H9 (cell line): ENCODE measurements at regions not wholly inside any gene's neighbourhood (a gene's known extent, or its start where the extent isn't known, plus 50 kb on each side); places are given as distances from the start of the nearest gene placed in this dataset.

Experiments used
- DNase-seq: peaks from one replicate; pipeline ENCODE4 v3.0.0-alpha.2; 2017
- H2AFZ ChIP-seq: one replicate; pipeline ENCODE4 v1.6.1; 2013; ENCODE audit warnings: mild to moderate bottlenecking, low read length, control low read depth, moderate library complexity
- H2AK5ac ChIP-seq: 2 replicates; pipeline ENCODE4 v1.6.1; 2013; ENCODE audit warnings: low read length, control low read depth, mixed read lengths; ENCODE audit not compliant: insufficient read length
- H2BK120ac ChIP-seq: one replicate; pipeline ENCODE4 v1.6.1; 2013; ENCODE audit warnings: low read depth, mild to moderate bottlenecking, low read length, control low read depth, inconsistent platforms; ENCODE audit not compliant: poor library complexity, severe bottlenecking
- H2BK12ac ChIP-seq: 2 replicates; pipeline ENCODE4 v1.6.1; 2013; ENCODE audit warnings: low read length, control low read depth, mixed read lengths, low read depth; ENCODE audit not compliant: insufficient read length
- H2BK15ac ChIP-seq: 2 replicates; pipeline ENCODE4 v1.6.1; 2013; ENCODE audit warnings: low read depth, low read length, control low read depth
- H2BK20ac ChIP-seq: one replicate; pipeline ENCODE4 v1.6.1; 2013; ENCODE audit warnings: low read depth, mild to moderate bottlenecking, low read length, control low read depth, inconsistent platforms; ENCODE audit not compliant: poor library complexity, severe bottlenecking
- H2BK5ac ChIP-seq: 2 replicates; pipeline ENCODE4 v1.6.1; 2013; ENCODE audit warnings: low read length, control low read depth, mixed read lengths; ENCODE audit not compliant: insufficient read length
- H3K14ac ChIP-seq: 2 replicates; pipeline ENCODE4 v1.6.1; 2013; ENCODE audit warnings: low read length, control low read depth; ENCODE audit not compliant: insufficient read depth
- H3K18ac ChIP-seq: 2 replicates; pipeline ENCODE4 v1.6.1; 2013; ENCODE audit warnings: low read depth, mild to moderate bottlenecking, mixed read lengths, low read length, control low read depth; ENCODE audit not compliant: insufficient read length
- H3K23ac ChIP-seq: 2 replicates; pipeline ENCODE4 v1.6.1; 2013; ENCODE audit warnings: low read length, control low read depth, mixed read lengths, low read depth; ENCODE audit not compliant: insufficient read length
- H3K23me2 ChIP-seq: 2 replicates; pipeline ENCODE4 v1.6.1; 2013; ENCODE audit warnings: low read depth, mild to moderate bottlenecking, mixed read lengths, low read length, control low read depth; ENCODE audit not compliant: insufficient read length, poor library complexity, severe bottlenecking
- H3K27ac ChIP-seq: 2 replicates; pipeline ENCODE4 v1.5.1; 2013; ENCODE audit warnings: low read length, control low read depth, mixed read lengths, low read depth; ENCODE audit not compliant: insufficient read length
- H3K27me3 ChIP-seq: 2 replicates; pipeline ENCODE4 v1.6.1; 2013; ENCODE audit warnings: low read length, control low read depth, inconsistent platforms; ENCODE audit not compliant: insufficient read depth
- H3K4ac ChIP-seq: 2 replicates; pipeline ENCODE4 v1.6.1; 2013; ENCODE audit warnings: low read depth, mild to moderate bottlenecking, control low read depth, inconsistent platforms, low read length, moderate library complexity
- H3K4me1 ChIP-seq: 2 replicates; pipeline ENCODE4 v1.6.1; 2013; ENCODE audit warnings: low read length, control low read depth, inconsistent platforms; ENCODE audit not compliant: insufficient read depth
- H3K4me2 ChIP-seq: 2 replicates; pipeline ENCODE4 v1.6.1; 2013; ENCODE audit warnings: low read length, control low read depth, mixed read lengths; ENCODE audit not compliant: insufficient read length, insufficient read depth
- H3K56ac ChIP-seq: 2 replicates; pipeline ENCODE4 v1.6.1; 2013; ENCODE audit warnings: low read depth, mild to moderate bottlenecking, mixed read lengths, low read length, control low read depth; ENCODE audit not compliant: insufficient read length
- H3K79me1 ChIP-seq: 2 replicates; pipeline ENCODE4 v1.6.1; 2013; ENCODE audit warnings: low read depth, mild to moderate bottlenecking, moderate library complexity, low read length, control low read depth, inconsistent platforms; ENCODE audit not compliant: insufficient read depth, poor library complexity, severe bottlenecking
- H3K79me2 ChIP-seq: 2 replicates; pipeline ENCODE4 v1.6.1; 2013; ENCODE audit warnings: low read length, control low read depth, inconsistent platforms; ENCODE audit not compliant: insufficient read depth
- H3K9ac ChIP-seq: 2 replicates; pipeline ENCODE4 v1.6.1; 2013; ENCODE audit warnings: low read length, control low read depth, mixed read lengths; ENCODE audit not compliant: insufficient read length; ENCODE audit errors: extremely low read depth
- H3K9me3 ChIP-seq: one replicate; pipeline ENCODE4 v1.6.1; 2013; ENCODE audit warnings: low read depth, low read length, inconsistent platforms; ENCODE audit not compliant: control insufficient read depth
- H3T11ph ChIP-seq: one replicate; pipeline ENCODE4 v1.6.1; 2013; ENCODE audit warnings: mild to moderate bottlenecking, low read length, control low read depth, inconsistent platforms
- H4K20me1 ChIP-seq: one replicate; pipeline ENCODE4 v1.6.1; 2013; ENCODE audit not compliant: control insufficient read depth, insufficient read length, insufficient read depth
- H4K5ac ChIP-seq: 2 replicates; pipeline ENCODE4 v1.6.1; 2013; ENCODE audit warnings: low read depth, mild to moderate bottlenecking, mixed read lengths, low read length, control low read depth; ENCODE audit not compliant: insufficient read length
- H4K8ac ChIP-seq: replicated peaks from 2 replicates; pipeline ENCODE4 v1.6.1; 2013; ENCODE audit warnings: low read length, control low read depth, mixed read lengths, low read depth; ENCODE audit not compliant: insufficient read length
- H4K91ac ChIP-seq: 2 replicates; pipeline ENCODE4 v1.6.1; 2013; ENCODE audit warnings: low read depth, mild to moderate bottlenecking, moderate library complexity, mixed read lengths, low read length, control low read depth; ENCODE audit not compliant: insufficient read length
- H3K27ac Mint-ChIP-seq, 3 experiments: 2 replicates in 2 of 3; 3 replicates in 1 of 3; pipeline ENCODE4 v1.8.0; 2020 to 2021; ENCODE audit warnings: mixed read lengths in 3 of 3, mild to moderate bottlenecking in 1 of 3, moderate library complexity in 1 of 3
- H3K27me3 Mint-ChIP-seq: 2 replicates; pipeline ENCODE4 v1.8.0; 2021; ENCODE audit warnings: low read depth, mild to moderate bottlenecking, moderate library complexity, mixed read lengths
- H3K36me3 Mint-ChIP-seq, 3 experiments: 2 replicates in 2 of 3; 3 replicates in 1 of 3; pipeline ENCODE4 v1.8.0; 2020 to 2021; ENCODE audit warnings: low read depth in 3 of 3, mixed read lengths in 3 of 3; ENCODE audit not compliant: insufficient read depth in 1 of 3
- H3K4me1 Mint-ChIP-seq, 2 experiments: 2 replicates each; pipeline ENCODE4 v1.8.0; 2020; ENCODE audit warnings: mixed read lengths in 2 of 2
- H3K4me3 Mint-ChIP-seq, 2 experiments: 2 replicates in 1 of 2; 3 replicates in 1 of 2; pipeline ENCODE4 v1.8.0; 2020 to 2021; ENCODE audit warnings: mild to moderate bottlenecking in 2 of 2, mixed read lengths in 2 of 2, moderate library complexity in 1 of 2
- H3K9me3 Mint-ChIP-seq, 2 experiments: 2 replicates in 1 of 2; 3 replicates in 1 of 2; pipeline ENCODE4 v1.8.0; 2020; ENCODE audit warnings: mild to moderate bottlenecking in 2 of 2, mixed read lengths in 2 of 2, moderate library complexity in 1 of 2
- WGBS: extraction: QIAGEN DNeasy Blood & Tissue Kit; methylation state at CpG from one replicate; pipeline ENCODE4 v1.1.7; 2013; ENCODE audit warnings: missing lambda C conversion rate, low lambda C conversion rate, mixed read lengths; ENCODE audit not compliant: insufficient read length; ENCODE audit errors: extremely low coverage; 5-methylcytosine and 5-hydroxymethylcytosine counted together
- TF ChIP-seq, protein P1 (sequence below): fragments of 200-600 bp; sonication (generic); conservative IDR thresholded peaks from 3 replicates; pipeline ENCODE4 v1.8.0; 2021; ENCODE audit warnings: antibody characterized with exemption, mild to moderate bottlenecking

DNA sequence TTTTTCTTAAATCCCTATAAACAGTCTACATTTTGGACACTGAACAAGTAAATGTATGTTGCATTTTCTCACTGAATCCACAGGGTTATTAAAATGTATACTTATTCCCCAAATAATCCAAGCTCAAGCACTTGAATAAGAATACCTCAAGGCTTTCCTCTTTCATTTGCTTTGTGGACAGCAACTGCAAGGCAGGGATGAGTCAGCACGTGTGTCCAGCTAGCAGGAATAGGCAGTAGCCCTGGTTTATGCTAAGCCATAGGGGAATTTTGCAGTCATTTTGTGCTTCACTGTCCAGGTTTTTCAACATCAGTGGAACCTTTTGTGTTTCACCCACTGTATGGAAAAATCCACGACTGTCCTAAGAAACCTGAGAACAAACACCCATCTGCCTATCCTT is 96.7 kb upstream of the KCNMB2 start:
- Mint-ChIP-seq H3K27me3 (no peaks in the 10 kb centered on the region), H3K9me3 (no peaks in the 10 kb centered on the region), H3K4me1 (peaks cover 8 to 15% of the 10 kb centered on the region in 2 experiments; a peak in 2 of 4 replicates), H3K27ac (no peak overlapping the region), H3K36me3 (no peaks in the 10 kb centered on the region), H3K4me3 (no peak overlapping the region)
- Histone ChIP-seq H2BK5ac (no peak overlapping the region), H3K4me2 (no peak overlapping the region), H3K9ac (no peak overlapping the region), H3K4ac (no peak overlapping the region), H3K56ac (no peak overlapping the region), H2BK20ac (no peak overlapping the region), H3K79me1 (no peaks in the 10 kb centered on the region), H4K91ac (no peak overlapping the region), H4K8ac (no peak overlapping the region), H3K4me1 (no peaks in the 10 kb centered on the region; the same call in 1 of the 2 replicates), H3K27me3 (no peaks in the 10 kb centered on the region), H3K23ac (no peak overlapping the region), H3K23me2 (no peaks in the 10 kb centered on the region), H3T11ph (no peak overlapping the region), H4K20me1 (no peaks in the 10 kb centered on the region), H3K27ac (no peak overlapping the region), H3K18ac (no peak overlapping the region), H3K9me3 (no peaks in the 10 kb centered on the region), H3K14ac (no peak overlapping the region), H3K79me2 (no peaks in the 10 kb centered on the region), H2BK120ac (no peak overlapping the region), H4K5ac (no peak overlapping the region), H2BK15ac (no peak overlapping the region), H2AFZ (no peak overlapping the region), H2BK12ac (no peak overlapping the region), H2AK5ac (no peak overlapping the region)
- TF ChIP-seq, protein P1, sequence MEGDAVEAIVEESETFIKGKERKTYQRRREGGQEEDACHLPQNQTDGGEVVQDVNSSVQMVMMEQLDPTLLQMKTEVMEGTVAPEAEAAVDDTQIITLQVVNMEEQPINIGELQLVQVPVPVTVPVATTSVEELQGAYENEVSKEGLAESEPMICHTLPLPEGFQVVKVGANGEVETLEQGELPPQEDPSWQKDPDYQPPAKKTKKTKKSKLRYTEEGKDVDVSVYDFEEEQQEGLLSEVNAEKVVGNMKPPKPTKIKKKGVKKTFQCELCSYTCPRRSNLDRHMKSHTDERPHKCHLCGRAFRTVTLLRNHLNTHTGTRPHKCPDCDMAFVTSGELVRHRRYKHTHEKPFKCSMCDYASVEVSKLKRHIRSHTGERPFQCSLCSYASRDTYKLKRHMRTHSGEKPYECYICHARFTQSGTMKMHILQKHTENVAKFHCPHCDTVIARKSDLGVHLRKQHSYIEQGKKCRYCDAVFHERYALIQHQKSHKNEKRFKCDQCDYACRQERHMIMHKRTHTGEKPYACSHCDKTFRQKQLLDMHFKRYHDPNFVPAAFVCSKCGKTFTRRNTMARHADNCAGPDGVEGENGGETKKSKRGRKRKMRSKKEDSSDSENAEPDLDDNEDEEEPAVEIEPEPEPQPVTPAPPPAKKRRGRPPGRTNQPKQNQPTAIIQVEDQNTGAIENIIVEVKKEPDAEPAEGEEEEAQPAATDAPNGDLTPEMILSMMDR = no peak
- DNase-seq = no peak
- WGBS = no CpG with 5 or more reads among the region's 2 CpGs
